Body of pancreas (tissue), 4 donors: ENCODE measurements at regions not wholly inside any gene's neighbourhood (a gene's known extent, or its start where the extent isn't known, plus 50 kb on each side); places are given as distances from the start of the nearest gene placed in this dataset.

Experiments
- POLR2A ChIP-seq, 3 donors: fragments of 450-650 bp; IDR thresholded peaks; one replicate each; pipeline ENCODE4 v1.6.1; 2016; ENCODE audit warnings: antibody characterized with exemption in 3 of 3, mild to moderate bottlenecking in 2 of 3
- TF ChIP-seq, protein P1 (sequence below), 7 experiments: fragments of 450-650 bp in 4 of 7; fragments of 200-600 bp in 3 of 7; sonication (generic) in 3 of 7; IDR thresholded peaks; one replicate each; pipeline ENCODE4 v1.5.1; 2016 to 2019; ENCODE audit warnings: antibody characterized with exemption in 7 of 7

DNA sequence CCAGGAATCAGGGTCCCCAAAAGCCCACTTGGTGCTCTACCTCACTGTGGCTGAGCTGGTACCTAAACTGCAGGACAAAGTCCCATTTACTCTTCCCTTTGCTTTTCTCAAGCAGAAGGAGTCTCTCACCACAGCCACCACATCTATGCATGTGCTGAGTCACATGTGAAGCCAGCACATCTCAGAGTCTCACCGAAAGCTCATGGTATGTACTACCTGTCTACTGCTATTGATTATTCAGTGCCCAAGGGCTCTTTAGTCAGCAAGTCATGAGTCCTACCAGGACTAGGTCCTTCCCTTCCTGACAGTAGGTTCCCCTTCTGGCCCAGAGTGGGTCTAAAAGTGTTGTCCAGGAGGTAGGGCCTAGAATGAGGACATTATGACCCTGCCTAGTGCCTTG is 130.7 kb upstream of the NTRK2 start:
- TF ChIP-seq, protein P1, sequence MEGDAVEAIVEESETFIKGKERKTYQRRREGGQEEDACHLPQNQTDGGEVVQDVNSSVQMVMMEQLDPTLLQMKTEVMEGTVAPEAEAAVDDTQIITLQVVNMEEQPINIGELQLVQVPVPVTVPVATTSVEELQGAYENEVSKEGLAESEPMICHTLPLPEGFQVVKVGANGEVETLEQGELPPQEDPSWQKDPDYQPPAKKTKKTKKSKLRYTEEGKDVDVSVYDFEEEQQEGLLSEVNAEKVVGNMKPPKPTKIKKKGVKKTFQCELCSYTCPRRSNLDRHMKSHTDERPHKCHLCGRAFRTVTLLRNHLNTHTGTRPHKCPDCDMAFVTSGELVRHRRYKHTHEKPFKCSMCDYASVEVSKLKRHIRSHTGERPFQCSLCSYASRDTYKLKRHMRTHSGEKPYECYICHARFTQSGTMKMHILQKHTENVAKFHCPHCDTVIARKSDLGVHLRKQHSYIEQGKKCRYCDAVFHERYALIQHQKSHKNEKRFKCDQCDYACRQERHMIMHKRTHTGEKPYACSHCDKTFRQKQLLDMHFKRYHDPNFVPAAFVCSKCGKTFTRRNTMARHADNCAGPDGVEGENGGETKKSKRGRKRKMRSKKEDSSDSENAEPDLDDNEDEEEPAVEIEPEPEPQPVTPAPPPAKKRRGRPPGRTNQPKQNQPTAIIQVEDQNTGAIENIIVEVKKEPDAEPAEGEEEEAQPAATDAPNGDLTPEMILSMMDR (IDR thresholded peaks at IDR 0.05), result no peak
- no peak for TF ChIP-seq POLR2A (IDR thresholded peaks at IDR 0.05)
